ENCODE measurements at regions not wholly inside any gene's neighbourhood (a gene's known extent, or its start where the extent isn't known, plus 50 kb on each side); places are given as distances from the start of the nearest gene placed in this dataset.

GRCh38 chr1:117275055-117275454 lies 64.3 kb upstream of the VTCN1 start:
- Histone ChIP-seq H3K4me1 (ENCODE audit: control insufficient read depth, insufficient read depth, low read length) (no peaks in the 10 kb centered on the region), H3K9me3 (ENCODE audit: control insufficient read depth, insufficient read depth, low read depth, low read length) (no peaks in the 10 kb centered on the region), H3K36me3 (ENCODE audit: control insufficient read depth in 2 of 2, insufficient read depth in 1 of 2, low read length in 2 of 2) (no peaks in the 10 kb centered on the region), H3K4me3 (ENCODE audit: low read depth, low read length) (no peak overlapping the region), H3K27ac (ENCODE audit: extremely low read depth, low read depth, low read length) (no peak overlapping the region)
- ChIA-PET POLR2A (no interaction called here), CTCF (interaction anchor here (0.6 to 3.4 kb wide), 3 partner anchors 9 to 303 kb away, joined by 4 to 24 read pairs (median 9); no protein-coding TSS in a partner anchor)
- no peak for TF ChIP-seq ZNF266 (tag by site-specific recombination; IDR thresholded peaks at IDR 0.05; ENCODE audit: low read depth)
- TF ChIP-seq ZNF692 (tag by site-specific recombination; IDR thresholded peaks at IDR 0.05) = no peak
- TF ChIP-seq ZNF157 (tag by site-specific recombination; IDR thresholded peaks at IDR 0.05) = no peak
- no peak for TF ChIP-seq ZSCAN16 (tag by site-specific recombination; IDR thresholded peaks at IDR 0.05)
- no peak for TF ChIP-seq ZNF555 (tag by site-specific recombination; conservative IDR thresholded peaks at IDR 0.05)
- no peak for TF ChIP-seq ZNF214 (tag by site-specific recombination; IDR thresholded peaks at IDR 0.05; ENCODE audit: borderline replicate concordance)
- TF ChIP-seq, protein P1, sequence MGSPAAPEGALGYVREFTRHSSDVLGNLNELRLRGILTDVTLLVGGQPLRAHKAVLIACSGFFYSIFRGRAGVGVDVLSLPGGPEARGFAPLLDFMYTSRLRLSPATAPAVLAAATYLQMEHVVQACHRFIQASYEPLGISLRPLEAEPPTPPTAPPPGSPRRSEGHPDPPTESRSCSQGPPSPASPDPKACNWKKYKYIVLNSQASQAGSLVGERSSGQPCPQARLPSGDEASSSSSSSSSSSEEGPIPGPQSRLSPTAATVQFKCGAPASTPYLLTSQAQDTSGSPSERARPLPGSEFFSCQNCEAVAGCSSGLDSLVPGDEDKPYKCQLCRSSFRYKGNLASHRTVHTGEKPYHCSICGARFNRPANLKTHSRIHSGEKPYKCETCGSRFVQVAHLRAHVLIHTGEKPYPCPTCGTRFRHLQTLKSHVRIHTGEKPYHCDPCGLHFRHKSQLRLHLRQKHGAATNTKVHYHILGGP (tag by site-specific recombination; IDR thresholded peaks at IDR 0.05) = no peak
- TF ChIP-seq ZNF138 (tag by site-specific recombination; IDR thresholded peaks at IDR 0.05; ENCODE audit: borderline replicate concordance) = no peak

DNA sequence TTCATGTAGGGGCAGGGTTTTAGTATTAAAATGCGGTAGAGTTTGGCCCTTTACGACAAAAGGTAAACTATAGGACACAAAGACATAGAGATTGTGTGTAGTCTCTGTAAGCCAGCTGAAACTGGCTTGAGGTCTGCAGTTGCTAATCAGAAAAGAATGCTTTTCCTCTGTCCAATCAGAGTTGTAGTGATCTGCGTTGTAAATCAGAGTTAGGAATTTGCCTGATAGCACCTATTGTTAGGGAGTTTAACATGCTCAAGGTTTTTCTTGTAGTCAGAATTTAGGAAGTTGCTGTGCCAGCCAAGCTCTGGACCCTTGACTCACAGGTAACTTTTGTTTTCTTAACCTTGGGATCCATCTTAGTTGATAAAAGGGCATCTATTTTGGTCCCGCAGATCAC lies 61.2 kb upstream of the VTCN1 start:
- CTCF ChIA-PET = no interaction called here
- H3K4me1 ChIP-seq (ENCODE audit: control insufficient read depth, insufficient read depth, low read length) = no peaks in the 10 kb centered on the region
- TF ChIP-seq, protein P1 (tag by site-specific recombination; IDR thresholded peaks at IDR 0.05) = no peak
- TF ChIP-seq ZNF121 (tag by site-specific recombination; IDR thresholded peaks at IDR 0.05) = no peak
- TF ChIP-seq HOXA7 (CRISPR knock-in tag; IDR thresholded peaks at IDR 0.05; ENCODE audit: borderline replicate concordance) = no peak
- TF ChIP-seq, protein P2, sequence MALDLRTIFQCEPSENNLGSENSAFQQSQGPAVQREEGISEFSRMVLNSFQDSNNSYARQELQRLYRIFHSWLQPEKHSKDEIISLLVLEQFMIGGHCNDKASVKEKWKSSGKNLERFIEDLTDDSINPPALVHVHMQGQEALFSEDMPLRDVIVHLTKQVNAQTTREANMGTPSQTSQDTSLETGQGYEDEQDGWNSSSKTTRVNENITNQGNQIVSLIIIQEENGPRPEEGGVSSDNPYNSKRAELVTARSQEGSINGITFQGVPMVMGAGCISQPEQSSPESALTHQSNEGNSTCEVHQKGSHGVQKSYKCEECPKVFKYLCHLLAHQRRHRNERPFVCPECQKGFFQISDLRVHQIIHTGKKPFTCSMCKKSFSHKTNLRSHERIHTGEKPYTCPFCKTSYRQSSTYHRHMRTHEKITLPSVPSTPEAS (tag by site-specific recombination; IDR thresholded peaks at IDR 0.05) = no peak
- no peak for TF ChIP-seq ZBTB21 (tag by site-specific recombination; IDR thresholded peaks at IDR 0.05)
- no peak for TF ChIP-seq ZNF777 (tag by site-specific recombination; IDR thresholded peaks at IDR 0.05; ENCODE audit: borderline replicate concordance)
- TF ChIP-seq ZNF26 (tag by site-specific recombination; IDR thresholded peaks at IDR 0.05) = no peak
- no peak for TF ChIP-seq GFI1B (tag by site-specific recombination; IDR thresholded peaks at IDR 0.05)
- no peak for TF ChIP-seq ZSCAN30 (tag by site-specific recombination; IDR thresholded peaks at IDR 0.05)
- no peak for TF ChIP-seq ZSCAN16 (tag by site-specific recombination; IDR thresholded peaks at IDR 0.05)
- TF ChIP-seq SP2 (tag by site-specific recombination; IDR thresholded peaks at IDR 0.05) = no peak
- TF ChIP-seq, protein P3, sequence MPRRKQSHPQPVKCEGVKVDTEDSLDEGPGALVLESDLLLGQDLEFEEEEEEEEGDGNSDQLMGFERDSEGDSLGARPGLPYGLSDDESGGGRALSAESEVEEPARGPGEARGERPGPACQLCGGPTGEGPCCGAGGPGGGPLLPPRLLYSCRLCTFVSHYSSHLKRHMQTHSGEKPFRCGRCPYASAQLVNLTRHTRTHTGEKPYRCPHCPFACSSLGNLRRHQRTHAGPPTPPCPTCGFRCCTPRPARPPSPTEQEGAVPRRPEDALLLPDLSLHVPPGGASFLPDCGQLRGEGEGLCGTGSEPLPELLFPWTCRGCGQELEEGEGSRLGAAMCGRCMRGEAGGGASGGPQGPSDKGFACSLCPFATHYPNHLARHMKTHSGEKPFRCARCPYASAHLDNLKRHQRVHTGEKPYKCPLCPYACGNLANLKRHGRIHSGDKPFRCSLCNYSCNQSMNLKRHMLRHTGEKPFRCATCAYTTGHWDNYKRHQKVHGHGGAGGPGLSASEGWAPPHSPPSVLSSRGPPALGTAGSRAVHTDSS (tag by site-specific recombination; IDR thresholded peaks at IDR 0.05) = no peak
- no peak for TF ChIP-seq ZBTB17 (tag by site-specific recombination; IDR thresholded peaks at IDR 0.05)
- no peak for TF ChIP-seq ZNF324 (tag by site-specific recombination; IDR thresholded peaks at IDR 0.05)
- no peak for TF ChIP-seq ZNF660 (tag by site-specific recombination; IDR thresholded peaks at IDR 0.05)
- TF ChIP-seq ZXDB (tag by site-specific recombination; IDR thresholded peaks at IDR 0.05) = no peak
- TF ChIP-seq, protein P4, sequence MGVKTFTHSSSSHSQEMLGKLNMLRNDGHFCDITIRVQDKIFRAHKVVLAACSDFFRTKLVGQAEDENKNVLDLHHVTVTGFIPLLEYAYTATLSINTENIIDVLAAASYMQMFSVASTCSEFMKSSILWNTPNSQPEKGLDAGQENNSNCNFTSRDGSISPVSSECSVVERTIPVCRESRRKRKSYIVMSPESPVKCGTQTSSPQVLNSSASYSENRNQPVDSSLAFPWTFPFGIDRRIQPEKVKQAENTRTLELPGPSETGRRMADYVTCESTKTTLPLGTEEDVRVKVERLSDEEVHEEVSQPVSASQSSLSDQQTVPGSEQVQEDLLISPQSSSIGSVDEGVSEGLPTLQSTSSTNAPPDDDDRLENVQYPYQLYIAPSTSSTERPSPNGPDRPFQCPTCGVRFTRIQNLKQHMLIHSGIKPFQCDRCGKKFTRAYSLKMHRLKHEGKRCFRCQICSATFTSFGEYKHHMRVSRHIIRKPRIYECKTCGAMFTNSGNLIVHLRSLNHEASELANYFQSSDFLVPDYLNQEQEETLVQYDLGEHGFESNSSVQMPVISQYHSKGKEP (tag by site-specific recombination; IDR thresholded peaks at IDR 0.05) = no peak
- TF ChIP-seq YY2 (tag by site-specific recombination; IDR thresholded peaks at IDR 0.05) = no peak
- no peak for TF ChIP-seq ZFP41 (tag by site-specific recombination; IDR thresholded peaks at IDR 0.05; ENCODE audit: borderline replicate concordance)
- no peak for TF ChIP-seq ZNF626 (tag by site-specific recombination; IDR thresholded peaks at IDR 0.05)
- POLR2A ChIA-PET = no interaction called here
- H3K4me3 ChIP-seq (ENCODE audit: low read depth, low read length) = no peak overlapping the region
- no peaks in the 10 kb centered on the region for H3K36me3 ChIP-seq (ENCODE audit: control insufficient read depth in 2 of 2, insufficient read depth in 1 of 2, low read length in 2 of 2)
- no peaks in the 10 kb centered on the region for H3K9me3 ChIP-seq (ENCODE audit: control insufficient read depth, insufficient read depth, low read depth, low read length)
- H3K27ac ChIP-seq (ENCODE audit: extremely low read depth, low read depth, low read length) = no peak overlapping the region
